ENCODE measurements at regions not wholly inside any gene's neighbourhood (a gene's known extent, or its start where the extent isn't known, plus 50 kb on each side); places are given as distances from the start of the nearest gene placed in this dataset.
A peak's percentile ranks its signal among the peaks of the same experiment; 100 is the strongest.
"Not testable (repeated sequence)": the region's sequence is repeated elsewhere in the genome, so short reads cannot be mapped to it uniquely, and the experiment has no call there.

GRCh38 chr1:228546541-228547463 lies 59.6 kb downstream of the RNF187 start:
- no peak for DNase-seq

- DNase-seq, result no peak
Measured at GRCh38 chr1:228547464-228547792, 60.2 kb downstream of the RNF187 start.

GRCh38 chr1:228548788-228549187 lies 61.6 kb downstream of the RNF187 start:
- DNase-seq, result no peak

- DNase-seq, result no peak
Measured at GRCh38 chr1:228552596-228553176, 65.5 kb downstream of the RNF187 start.

GRCh38 chr1:228554107-228554506 lies 66.9 kb downstream of the RNF187 start:
- DNase-seq, result no peak

- DNase-seq, result peak in 1 of 56 donors; percentile 8
Measured at GRCh38 chr1:228555074-228555994, 68.2 kb downstream of the RNF187 start.

GRCh38 chr1:228556634-228557430 lies 69.7 kb downstream of the RNF187 start:
- not testable (repeated sequence) for DNase-seq

All from amygdala (tissue), 56 donors.